GM23338 (cell line): ENCODE measurements at regions not wholly inside any gene's neighbourhood (a gene's known extent, or its start where the extent isn't known, plus 50 kb on each side); places are given as distances from the start of the nearest gene placed in this dataset.

Source experiments
- ATAC-seq: fragments of 200-7000 bp; cut with Tn5 transposase; 3 replicates; pipeline ENCODE4 v1.9.1; 2020
- DNase-seq: peaks from one replicate; pipeline ENCODE4 v3.0.0-alpha.2; 2015; ENCODE audit warnings: low spot score
- H2AFZ ChIP-seq: fragments of 200-600 bp; sonication (generic); 2 replicates; pipeline ENCODE4 v1.8.0; 2016; ENCODE audit warnings: antibody characterized with exemption, mild to moderate bottlenecking, moderate library complexity
- H3F3A ChIP-seq: fragments of 200-600 bp; sonication (generic); replicated peaks from 2 replicates; pipeline ENCODE4 v1.8.0; 2017; ENCODE audit warnings: antibody characterized with exemption, mixed run types, low read depth
- H3K27ac ChIP-seq: fragments of 200-600 bp; sonication (generic); 2 replicates; pipeline ENCODE4 v1.6.1; 2016; ENCODE audit warnings: low read depth
- H3K27me3 ChIP-seq: fragments of 200-600 bp; sonication (generic); 2 replicates; pipeline ENCODE4 v1.8.0; 2016; ENCODE audit warnings: mild to moderate bottlenecking, mixed run types, moderate library complexity; ENCODE audit not compliant: insufficient read depth
- H3K36me3 ChIP-seq: fragments of 200-600 bp; sonication (generic); 2 replicates; pipeline ENCODE4 v1.8.0; 2016; ENCODE audit warnings: mild to moderate bottlenecking; ENCODE audit not compliant: insufficient read depth
- H3K4me1 ChIP-seq: fragments of 200-600 bp; sonication (generic); 2 replicates; pipeline ENCODE4 v1.8.0; 2016; ENCODE audit warnings: mild to moderate bottlenecking, moderate library complexity; ENCODE audit not compliant: insufficient read depth
- H3K4me2 ChIP-seq: fragments of 200-600 bp; sonication (generic); 2 replicates; pipeline ENCODE4 v1.7.1; 2017; ENCODE audit warnings: mixed run types
- H3K4me3 ChIP-seq: fragments of 200-600 bp; sonication (generic); 2 replicates; pipeline ENCODE4 v1.6.1; 2016; ENCODE audit warnings: mixed run types
- H3K79me2 ChIP-seq: fragments of 200-600 bp; sonication (generic); replicated peaks from 2 replicates; pipeline ENCODE4 v1.8.0; 2017; ENCODE audit warnings: mild to moderate bottlenecking; ENCODE audit not compliant: insufficient read depth
- H3K9me2 ChIP-seq: fragments of 200-600 bp; sonication (generic); 2 replicates; pipeline ENCODE4 v1.8.0; 2017; ENCODE audit not compliant: insufficient read depth
- H4K20me1 ChIP-seq: fragments of 200-600 bp; sonication (generic); replicated peaks from 2 replicates; pipeline ENCODE4 v1.8.0; 2017; ENCODE audit warnings: mild to moderate bottlenecking; ENCODE audit not compliant: insufficient read depth
- H3K27ac Mint-ChIP-seq: 2 replicates; pipeline ENCODE4 v1.8.0; 2020; ENCODE audit warnings: inconsistent platforms, mild to moderate bottlenecking, moderate library complexity, mixed read lengths
- H3K27me3 Mint-ChIP-seq: 3 replicates; pipeline ENCODE4 v1.8.0; 2022; ENCODE audit warnings: low read depth, mild to moderate bottlenecking, moderate library complexity, mixed read lengths, inconsistent platforms; ENCODE audit not compliant: insufficient read depth, poor library complexity
- H3K36me3 Mint-ChIP-seq: 3 replicates; pipeline ENCODE4 v1.8.0; 2021; ENCODE audit warnings: low read depth, mild to moderate bottlenecking, inconsistent platforms, moderate library complexity, mixed read lengths
- H3K4me1 Mint-ChIP-seq: 3 replicates; pipeline ENCODE4 v1.8.0; 2020; ENCODE audit warnings: mild to moderate bottlenecking, inconsistent platforms, mixed read lengths
- H3K4me3 Mint-ChIP-seq: 3 replicates; pipeline ENCODE4 v1.8.0; 2021; ENCODE audit warnings: moderate library complexity, mild to moderate bottlenecking, inconsistent platforms, mixed read lengths
- H3K9me3 Mint-ChIP-seq: 3 replicates; pipeline ENCODE4 v1.8.0; 2020; ENCODE audit warnings: moderate library complexity, mild to moderate bottlenecking, inconsistent platforms, mixed read lengths
- CREB1 ChIP-seq: fragments of 250-450 bp; sonication (Bioruptor Pico); IDR thresholded peaks from 2 replicates; pipeline ENCODE4 v1.5.0; 2020; ENCODE audit warnings: low read depth, mild to moderate bottlenecking, moderate library complexity
- CTCF ChIP-seq, 2 experiments: fragments of 200-600 bp in 1 of 2; sonication (generic) in 1 of 2; conservative IDR thresholded peaks; 2 replicates each; pipeline versions ENCODE4 v1.5.1 to v1.6.1; 2016 to 2017; ENCODE audit warnings: antibody characterized with exemption in 2 of 2, low read depth in 2 of 2, mild to moderate bottlenecking in 2 of 2, moderate library complexity in 1 of 2
- EZH2 ChIP-seq: fragments of 200-600 bp; sonication (generic); IDR thresholded peaks from one replicate; pipeline ENCODE4 v1.8.0; 2017; ENCODE audit warnings: antibody characterized with exemption, mild to moderate bottlenecking, low read depth; ENCODE audit not compliant: unreplicated experiment
- EZH2phosphoT487 ChIP-seq: fragments of 200-600 bp; sonication (generic); IDR thresholded peaks from one replicate; pipeline ENCODE4 v1.8.1; 2018; ENCODE audit warnings: antibody characterized with exemption; ENCODE audit not compliant: unreplicated experiment
- JUNB ChIP-seq: IDR thresholded peaks from one replicate; pipeline ENCODE4 v1.6.1; 2016; ENCODE audit warnings: antibody characterized with exemption; ENCODE audit not compliant: unreplicated experiment
- NANOG ChIP-seq: IDR thresholded peaks from 2 replicates; pipeline ENCODE4 v1.6.1; 2016; ENCODE audit warnings: antibody characterized with exemption, borderline replicate concordance
- STAT1 ChIP-seq: IDR thresholded peaks from one replicate; pipeline ENCODE4 v1.6.1; 2016; ENCODE audit warnings: antibody characterized with exemption; ENCODE audit not compliant: unreplicated experiment
- ZNF114 ChIP-seq: fragments of 250-450 bp; sonication (Bioruptor Pico); IDR thresholded peaks from 2 replicates; pipeline ENCODE4 v1.5.0; 2020; ENCODE audit warnings: mild to moderate bottlenecking, moderate library complexity
- ZNF331 ChIP-seq: fragments of 250-450 bp; sonication (Bioruptor Pico); IDR thresholded peaks from 2 replicates; pipeline ENCODE4 v1.5.0; 2020; ENCODE audit warnings: low read depth, mild to moderate bottlenecking, moderate library complexity
- TF ChIP-seq, protein P1 (sequence below): IDR thresholded peaks from one replicate; pipeline ENCODE4 v1.6.1; 2018; ENCODE audit warnings: antibody characterized with exemption; ENCODE audit not compliant: unreplicated experiment
- TF ChIP-seq, protein P2 (sequence below): IDR thresholded peaks from 2 replicates; pipeline ENCODE4 v1.6.1; 2016; ENCODE audit warnings: antibody characterized with exemption

GRCh38 chr12:38998887-38999482 lies 93.6 kb upstream of the CPNE8 start:
- H3K79me2 ChIP-seq, result no peaks in the 10 kb centered on the region
- no peaks in the 10 kb centered on the region for H3F3A ChIP-seq
- H3K9me3 Mint-ChIP-seq, result no peaks in the 10 kb centered on the region
- ATAC-seq, result no peak
- peaks cover 10% of the 10 kb centered on the region for H3K4me1 Mint-ChIP-seq
- H3K4me1 ChIP-seq, result peaks cover 13% of the 10 kb centered on the region; the same call in 1 of the 2 replicates
- no peak overlapping the region for H3K27ac Mint-ChIP-seq
- H3K36me3 ChIP-seq, result no peaks in the 10 kb centered on the region
- H4K20me1 ChIP-seq, result no peaks in the 10 kb centered on the region
- no peaks in the 10 kb centered on the region for H3K27me3 ChIP-seq
- DNase-seq, result no peak
- H3K4me2 ChIP-seq, result no peak overlapping the region
- H3K9me2 ChIP-seq, result no peaks in the 10 kb centered on the region
- no peak overlapping the region for H3K4me3 Mint-ChIP-seq
- H2AFZ ChIP-seq, result peak overlapping the region; percentile 19; the same call in 1 of the 2 replicates
- no peak overlapping the region for H3K4me3 ChIP-seq
- no peak overlapping the region for H3K27ac ChIP-seq
- no peak for TF ChIP-seq CTCF (conservative IDR thresholded peaks at IDR 0.05; ENCODE audit: low read depth in 2 of 2)
- no peak for TF ChIP-seq CREB1 (CRISPR knock-in tag)
- TF ChIP-seq EZH2phosphoT487, result no peak
- no peak for TF ChIP-seq ZNF331 (CRISPR knock-in tag)
- TF ChIP-seq NANOG, result no peak
- no peak for TF ChIP-seq ZNF114 (CRISPR knock-in tag)
- no peak for TF ChIP-seq EZH2
- no peak for TF ChIP-seq JUNB
- TF ChIP-seq, protein P1, sequence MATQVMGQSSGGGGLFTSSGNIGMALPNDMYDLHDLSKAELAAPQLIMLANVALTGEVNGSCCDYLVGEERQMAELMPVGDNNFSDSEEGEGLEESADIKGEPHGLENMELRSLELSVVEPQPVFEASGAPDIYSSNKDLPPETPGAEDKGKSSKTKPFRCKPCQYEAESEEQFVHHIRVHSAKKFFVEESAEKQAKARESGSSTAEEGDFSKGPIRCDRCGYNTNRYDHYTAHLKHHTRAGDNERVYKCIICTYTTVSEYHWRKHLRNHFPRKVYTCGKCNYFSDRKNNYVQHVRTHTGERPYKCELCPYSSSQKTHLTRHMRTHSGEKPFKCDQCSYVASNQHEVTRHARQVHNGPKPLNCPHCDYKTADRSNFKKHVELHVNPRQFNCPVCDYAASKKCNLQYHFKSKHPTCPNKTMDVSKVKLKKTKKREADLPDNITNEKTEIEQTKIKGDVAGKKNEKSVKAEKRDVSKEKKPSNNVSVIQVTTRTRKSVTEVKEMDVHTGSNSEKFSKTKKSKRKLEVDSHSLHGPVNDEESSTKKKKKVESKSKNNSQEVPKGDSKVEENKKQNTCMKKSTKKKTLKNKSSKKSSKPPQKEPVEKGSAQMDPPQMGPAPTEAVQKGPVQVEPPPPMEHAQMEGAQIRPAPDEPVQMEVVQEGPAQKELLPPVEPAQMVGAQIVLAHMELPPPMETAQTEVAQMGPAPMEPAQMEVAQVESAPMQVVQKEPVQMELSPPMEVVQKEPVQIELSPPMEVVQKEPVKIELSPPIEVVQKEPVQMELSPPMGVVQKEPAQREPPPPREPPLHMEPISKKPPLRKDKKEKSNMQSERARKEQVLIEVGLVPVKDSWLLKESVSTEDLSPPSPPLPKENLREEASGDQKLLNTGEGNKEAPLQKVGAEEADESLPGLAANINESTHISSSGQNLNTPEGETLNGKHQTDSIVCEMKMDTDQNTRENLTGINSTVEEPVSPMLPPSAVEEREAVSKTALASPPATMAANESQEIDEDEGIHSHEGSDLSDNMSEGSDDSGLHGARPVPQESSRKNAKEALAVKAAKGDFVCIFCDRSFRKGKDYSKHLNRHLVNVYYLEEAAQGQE, result no peak
- peaks cover 2% of the 10 kb centered on the region for H3K27me3 Mint-ChIP-seq
- no peaks in the 10 kb centered on the region for H3K36me3 Mint-ChIP-seq

DNA sequence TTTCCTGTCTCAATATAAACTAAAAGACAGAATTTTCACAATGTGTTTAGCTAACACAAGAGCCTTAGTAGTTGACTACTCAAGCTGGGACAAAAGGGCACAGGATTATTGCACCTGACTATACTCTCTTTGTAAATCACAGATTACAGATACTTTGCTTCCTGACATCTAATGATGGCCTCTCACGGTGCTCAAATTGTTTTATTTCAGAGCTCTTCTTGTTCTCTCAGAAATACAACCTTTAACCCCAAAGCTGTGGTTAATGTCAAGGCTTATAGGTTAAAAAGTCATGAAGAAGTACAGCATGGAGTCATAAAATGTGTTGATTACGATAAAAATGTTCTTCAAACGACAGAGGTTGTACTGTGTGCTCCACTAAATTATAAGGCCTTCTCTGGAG lies 89.9 kb upstream of the CPNE8 start:
- H3K4me3 ChIP-seq, result no peak overlapping the region
- H4K20me1 ChIP-seq, result no peaks in the 10 kb centered on the region
- Mint-ChIP-seq H3K27ac (no peak overlapping the region), H3K9me3 (peaks cover 8% of the 10 kb centered on the region; the same call in 2 of the 3 replicates), H3K36me3 (peaks cover 3% of the 10 kb centered on the region; the same call in 1 of the 3 replicates), H3K27me3 (peaks cover 2% of the 10 kb centered on the region), H3K4me3 (no peak overlapping the region), H3K4me1 (peaks cover 2% of the 10 kb centered on the region; the same call in 2 of the 3 replicates)
- H3F3A ChIP-seq, result no peaks in the 10 kb centered on the region
- H3K4me2 ChIP-seq, result no peak overlapping the region
- H2AFZ ChIP-seq, result no peak overlapping the region
- no peaks in the 10 kb centered on the region for H3K27me3 ChIP-seq
- no peaks in the 10 kb centered on the region for H3K79me2 ChIP-seq
- peaks cover 5% of the 10 kb centered on the region; the same call in 1 of the 2 replicates for H3K4me1 ChIP-seq
- DNase-seq, result no peak
- no peaks in the 10 kb centered on the region for H3K36me3 ChIP-seq
- no peak overlapping the region for H3K27ac ChIP-seq
- H3K9me2 ChIP-seq, result no peaks in the 10 kb centered on the region
- no peak for ATAC-seq
- no peak for TF ChIP-seq JUNB
- no peak for TF ChIP-seq ZNF331 (CRISPR knock-in tag)
- TF ChIP-seq, protein P1, result no peak
- no peak for TF ChIP-seq NANOG
- TF ChIP-seq CREB1 (CRISPR knock-in tag), result no peak
- no peak for TF ChIP-seq STAT1
- TF ChIP-seq ZNF114 (CRISPR knock-in tag), result no peak
- TF ChIP-seq, protein P2, sequence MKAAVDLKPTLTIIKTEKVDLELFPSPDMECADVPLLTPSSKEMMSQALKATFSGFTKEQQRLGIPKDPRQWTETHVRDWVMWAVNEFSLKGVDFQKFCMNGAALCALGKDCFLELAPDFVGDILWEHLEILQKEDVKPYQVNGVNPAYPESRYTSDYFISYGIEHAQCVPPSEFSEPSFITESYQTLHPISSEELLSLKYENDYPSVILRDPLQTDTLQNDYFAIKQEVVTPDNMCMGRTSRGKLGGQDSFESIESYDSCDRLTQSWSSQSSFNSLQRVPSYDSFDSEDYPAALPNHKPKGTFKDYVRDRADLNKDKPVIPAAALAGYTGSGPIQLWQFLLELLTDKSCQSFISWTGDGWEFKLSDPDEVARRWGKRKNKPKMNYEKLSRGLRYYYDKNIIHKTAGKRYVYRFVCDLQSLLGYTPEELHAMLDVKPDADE, result no peak
